ENCODE measurements at regions not wholly inside any gene's neighbourhood (a gene's known extent, or its start where the extent isn't known, plus 50 kb on each side); places are given as distances from the start of the nearest gene placed in this dataset.

DNA sequence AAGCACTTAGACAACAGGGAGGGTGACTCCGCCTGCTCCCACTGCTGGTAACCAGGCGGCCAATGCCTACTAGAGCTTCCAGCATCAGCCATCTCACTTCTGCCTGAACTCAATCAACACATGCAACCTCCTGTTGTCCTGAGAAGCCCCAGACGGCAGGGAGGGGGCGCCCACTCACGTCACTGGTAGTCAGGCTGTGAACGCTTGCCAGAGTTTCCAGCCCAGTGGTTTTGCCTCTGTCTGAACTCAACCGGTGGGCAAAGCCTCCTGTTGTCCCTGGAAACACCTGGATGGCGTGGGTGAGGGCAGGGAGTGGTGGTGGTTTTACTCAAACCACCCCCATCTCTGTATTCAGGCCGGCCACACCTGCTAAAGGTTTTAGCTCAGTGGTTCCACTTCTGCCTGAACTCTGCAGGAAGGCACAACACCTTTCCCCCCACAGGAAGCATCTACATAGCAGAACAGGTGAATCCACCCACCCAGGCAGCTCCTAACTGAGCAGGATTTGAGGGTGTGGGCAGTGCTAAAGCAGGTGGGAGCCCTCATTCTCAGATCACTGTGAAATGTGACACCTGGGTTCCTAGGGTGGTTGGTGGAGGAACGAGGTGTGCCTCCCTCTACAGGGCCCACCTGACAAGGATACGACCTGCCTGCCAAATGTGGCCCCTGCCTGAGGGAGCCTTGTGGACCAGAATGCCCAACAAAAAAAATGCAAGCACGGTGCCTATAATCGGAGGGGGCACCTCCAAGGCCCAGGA, 563.0 kb upstream of the SEMA3D start:
- 66% methylated on average over 13 of the region's 13 CpGs for WGBS, 2 donors
- ATAC-seq (ENCODE audit: insufficient read depth, low FRiP score) (no peak), DNase-seq (no peak)
- no peak overlapping the region for H3K27ac ChIP-seq (ENCODE audit: low read depth in 1 of 2, low read length in 1 of 2)
- no peak overlapping the region for H3K4me3 ChIP-seq
- TF ChIP-seq, protein P1, sequence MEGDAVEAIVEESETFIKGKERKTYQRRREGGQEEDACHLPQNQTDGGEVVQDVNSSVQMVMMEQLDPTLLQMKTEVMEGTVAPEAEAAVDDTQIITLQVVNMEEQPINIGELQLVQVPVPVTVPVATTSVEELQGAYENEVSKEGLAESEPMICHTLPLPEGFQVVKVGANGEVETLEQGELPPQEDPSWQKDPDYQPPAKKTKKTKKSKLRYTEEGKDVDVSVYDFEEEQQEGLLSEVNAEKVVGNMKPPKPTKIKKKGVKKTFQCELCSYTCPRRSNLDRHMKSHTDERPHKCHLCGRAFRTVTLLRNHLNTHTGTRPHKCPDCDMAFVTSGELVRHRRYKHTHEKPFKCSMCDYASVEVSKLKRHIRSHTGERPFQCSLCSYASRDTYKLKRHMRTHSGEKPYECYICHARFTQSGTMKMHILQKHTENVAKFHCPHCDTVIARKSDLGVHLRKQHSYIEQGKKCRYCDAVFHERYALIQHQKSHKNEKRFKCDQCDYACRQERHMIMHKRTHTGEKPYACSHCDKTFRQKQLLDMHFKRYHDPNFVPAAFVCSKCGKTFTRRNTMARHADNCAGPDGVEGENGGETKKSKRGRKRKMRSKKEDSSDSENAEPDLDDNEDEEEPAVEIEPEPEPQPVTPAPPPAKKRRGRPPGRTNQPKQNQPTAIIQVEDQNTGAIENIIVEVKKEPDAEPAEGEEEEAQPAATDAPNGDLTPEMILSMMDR (IDR thresholded peaks at IDR 0.05; ENCODE audit: control extremely low read depth, extremely low read depth): no peak
- H3K4me1 ChIP-seq (ENCODE audit: control insufficient read depth in 5 of 5, insufficient read depth in 5 of 5, low read length in 5 of 5): no peaks in the 10 kb centered on the region
- H3K36me3 ChIP-seq (ENCODE audit: control insufficient read depth in 4 of 4, insufficient read depth in 4 of 4, low read length in 4 of 4): no peaks in the 10 kb centered on the region
- H3K9ac ChIP-seq (ENCODE audit: insufficient read depth in 1 of 2, low read length in 2 of 2): no peak overlapping the region
- H3K27me3 ChIP-seq (ENCODE audit: control insufficient read depth in 3 of 3, insufficient read depth in 3 of 3, low read length in 2 of 3): no peaks in the 10 kb centered on the region
- peaks cover 0 to 7% (median 4%) of the 10 kb centered on the region in 4 donors for H3K9me3 ChIP-seq (ENCODE audit: control insufficient read depth in 4 of 4, insufficient read depth in 3 of 4, low read length in 3 of 4)

DNA sequence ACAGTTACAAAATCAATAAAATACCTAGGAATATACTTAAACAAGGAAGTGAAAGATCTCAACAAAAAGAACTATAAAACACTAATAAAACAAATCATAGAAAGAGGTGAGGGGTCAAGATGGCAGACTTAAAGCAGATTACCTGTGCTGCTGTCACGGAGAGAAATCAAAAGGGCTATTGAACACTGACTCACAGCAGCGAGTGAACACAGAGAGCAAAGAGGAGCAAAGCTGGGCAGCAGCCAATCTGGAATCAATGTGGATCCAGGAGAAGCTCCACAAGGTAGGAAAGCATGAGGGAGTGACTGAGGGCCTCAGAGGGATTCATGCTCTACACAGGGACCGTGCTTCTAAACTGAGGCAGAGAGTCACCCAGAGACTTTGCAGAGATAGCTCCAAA, 562.0 kb upstream of the SEMA3D start:
- H3K27me3 ChIP-seq (ENCODE audit: control insufficient read depth in 3 of 3, insufficient read depth in 3 of 3, low read length in 2 of 3): no peaks in the 10 kb centered on the region
- H3K4me1 ChIP-seq (ENCODE audit: control insufficient read depth in 5 of 5, insufficient read depth in 5 of 5, low read length in 5 of 5): no peaks in the 10 kb centered on the region
- H3K27ac ChIP-seq (ENCODE audit: low read depth in 1 of 2, low read length in 1 of 2): no peak overlapping the region
- DNase-seq (no peak), ATAC-seq (ENCODE audit: insufficient read depth, low FRiP score) (no peak)
- no peaks in the 10 kb centered on the region for H3K36me3 ChIP-seq (ENCODE audit: control insufficient read depth in 4 of 4, insufficient read depth in 4 of 4, low read length in 4 of 4)
- TF ChIP-seq, protein P1 (IDR thresholded peaks at IDR 0.05; ENCODE audit: control extremely low read depth, extremely low read depth): no peak
- WGBS, 2 donors: 86 to 90% methylated on average over 3 of the region's 3 CpGs
- H3K9ac ChIP-seq (ENCODE audit: insufficient read depth in 1 of 2, low read length in 2 of 2): no peak overlapping the region
- H3K4me3 ChIP-seq: no peak overlapping the region
- H3K9me3 ChIP-seq (ENCODE audit: control insufficient read depth in 4 of 4, insufficient read depth in 3 of 4, low read length in 3 of 4): peaks cover 0 to 7% (median 4%) of the 10 kb centered on the region in 4 donors

DNA sequence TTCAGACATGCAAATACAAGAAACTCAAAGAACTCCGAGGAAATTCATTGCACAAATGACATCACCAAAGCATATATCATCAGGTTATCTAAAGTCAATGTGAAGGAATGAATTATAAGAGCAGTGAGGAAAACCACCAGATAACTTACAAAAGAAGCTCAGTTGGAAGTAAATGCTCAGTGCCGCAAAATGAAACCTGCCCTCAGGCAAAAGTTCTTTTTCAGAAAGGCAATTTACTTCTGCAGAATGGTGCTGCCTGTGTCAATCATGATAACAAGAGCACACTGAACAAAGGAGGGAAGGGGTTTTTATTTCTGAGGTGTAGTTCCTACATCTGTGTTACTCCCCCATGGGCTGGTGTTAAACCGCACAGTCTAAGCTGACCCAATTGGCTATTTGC, 550.6 kb upstream of the SEMA3D start:
- Histone ChIP-seq H3K36me3 (ENCODE audit: control insufficient read depth in 4 of 4, insufficient read depth in 4 of 4, low read length in 4 of 4) (no peaks in the 10 kb centered on the region), H3K4me1 (ENCODE audit: control insufficient read depth in 5 of 5, insufficient read depth in 5 of 5, low read length in 5 of 5) (no peaks in the 10 kb centered on the region), H3K27me3 (ENCODE audit: control insufficient read depth in 3 of 3, insufficient read depth in 3 of 3, low read length in 2 of 3) (no peaks in the 10 kb centered on the region), H3K9me3 (ENCODE audit: control insufficient read depth in 4 of 4, insufficient read depth in 3 of 4, low read length in 3 of 4) (peaks cover 0 to 10% (median 6%) of the 10 kb centered on the region in 4 donors), H3K27ac (ENCODE audit: low read depth in 1 of 2, low read length in 1 of 2) (no peak overlapping the region), H3K4me3 (no peak overlapping the region), H3K9ac (ENCODE audit: insufficient read depth in 1 of 2, low read length in 2 of 2) (no peak overlapping the region)
- TF ChIP-seq, protein P1 (IDR thresholded peaks at IDR 0.05; ENCODE audit: control extremely low read depth, extremely low read depth): no peak
- no peak for ATAC-seq (ENCODE audit: insufficient read depth, low FRiP score)
- no peak for DNase-seq
- 94 to 96% methylated on average over 3 of the region's 3 CpGs for WGBS, 2 donors

DNA sequence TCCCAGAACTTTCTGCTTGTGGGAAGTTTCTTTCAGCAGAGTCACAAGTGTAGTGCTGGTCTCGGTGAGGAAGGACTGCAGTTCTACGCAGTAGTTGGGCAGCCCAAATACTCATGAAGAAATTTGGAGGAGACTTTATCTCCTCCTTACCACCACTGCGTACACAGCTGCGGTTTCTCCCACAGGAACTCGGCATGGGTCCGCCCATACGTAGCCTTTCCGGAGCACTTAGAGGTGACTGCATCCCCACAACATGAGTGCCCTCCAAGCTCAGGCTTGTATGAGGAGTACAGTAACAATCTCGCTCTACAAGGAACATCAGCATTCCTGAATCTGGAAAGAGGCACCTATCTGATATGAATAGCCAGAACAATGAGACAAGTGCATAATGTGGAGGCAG, 549.2 kb upstream of the SEMA3D start:
- no peak overlapping the region for H3K4me3 ChIP-seq
- WGBS, 2 donors: 91 to 94% methylated on average over 9 of the region's 9 CpGs
- ATAC-seq (ENCODE audit: insufficient read depth, low FRiP score) (no peak), DNase-seq (no peak)
- TF ChIP-seq, protein P1 (IDR thresholded peaks at IDR 0.05; ENCODE audit: control extremely low read depth, extremely low read depth): no peak
- H3K9me3 ChIP-seq (ENCODE audit: control insufficient read depth in 4 of 4, insufficient read depth in 3 of 4, low read length in 3 of 4): peaks cover 0 to 10% (median 6%) of the 10 kb centered on the region in 4 donors
- no peak overlapping the region for H3K9ac ChIP-seq (ENCODE audit: insufficient read depth in 1 of 2, low read length in 2 of 2)
- H3K36me3 ChIP-seq (ENCODE audit: control insufficient read depth in 4 of 4, insufficient read depth in 4 of 4, low read length in 4 of 4): no peaks in the 10 kb centered on the region
- no peak overlapping the region for H3K27ac ChIP-seq (ENCODE audit: low read depth in 1 of 2, low read length in 1 of 2)
- H3K4me1 ChIP-seq (ENCODE audit: control insufficient read depth in 5 of 5, insufficient read depth in 5 of 5, low read length in 5 of 5): no peaks in the 10 kb centered on the region
- H3K27me3 ChIP-seq (ENCODE audit: control insufficient read depth in 3 of 3, insufficient read depth in 3 of 3, low read length in 2 of 3): no peaks in the 10 kb centered on the region
